ENCODE measurements at regions not wholly inside any gene's neighbourhood (a gene's known extent, or its start where the extent isn't known, plus 50 kb on each side); places are given as distances from the start of the nearest gene placed in this dataset.

GRCh38 chr4:188197566-188197965 lies 58.3 kb downstream of the TRIML1 start:
- DNase-seq, result no peak

- DNase-seq, result no peak
Observed at GRCh38 chr4:188198982-188199792, 59.9 kb downstream of the TRIML1 start.

- DNase-seq, result no peak
Observed at GRCh38 chr4:188201851-188202250, 62.6 kb downstream of the TRIML1 start.

- no peak for DNase-seq
Observed at GRCh38 chr4:188206783-188207182, 67.5 kb downstream of the TRIML1 start.

- no peak for DNase-seq
Observed at GRCh38 chr4:188214861-188215260, 75.6 kb downstream of the TRIML1 start.

GRCh38 chr4:188218392-188218791 lies 79.2 kb downstream of the TRIML1 start:
- DNase-seq, result no peak

GRCh38 chr4:188220006-188220405 lies 80.8 kb downstream of the TRIML1 start:
- no peak for DNase-seq

GRCh38 chr4:188221090-188221489 lies 81.8 kb downstream of the TRIML1 start:
- no peak for DNase-seq

GRCh38 chr4:188228279-188228678 lies 89.0 kb downstream of the TRIML1 start:
- no peak for DNase-seq

GRCh38 chr4:188232428-188232827 lies 93.2 kb downstream of the TRIML1 start:
- DNase-seq, result no peak

- no peak for DNase-seq
Observed at GRCh38 chr4:188242041-188242440, 102.8 kb downstream of the TRIML1 start.

- no peak for DNase-seq
Observed at GRCh38 chr4:188245651-188246050, 106.4 kb downstream of the TRIML1 start.

GRCh38 chr4:188246488-188246887 lies 107.2 kb downstream of the TRIML1 start:
- DNase-seq, result no peak

- no peak for DNase-seq
Observed at GRCh38 chr4:188254211-188254610, 115.0 kb downstream of the TRIML1 start.

- DNase-seq, result no peak
Observed at GRCh38 chr4:188262464-188262863, 123.2 kb downstream of the TRIML1 start.

- no peak for DNase-seq
Observed at GRCh38 chr4:188263321-188263720, 124.1 kb downstream of the TRIML1 start.

GRCh38 chr4:188266386-188266785 lies 127.1 kb downstream of the TRIML1 start:
- DNase-seq, result no peak

GRCh38 chr4:188268131-188268908 lies 129.1 kb downstream of the TRIML1 start:
- no peak for DNase-seq

- no peak for DNase-seq
Observed at GRCh38 chr4:188270273-188271069, 131.2 kb downstream of the TRIML1 start.

- no peak for DNase-seq
Observed at GRCh38 chr4:188275686-188276085, 136.4 kb downstream of the TRIML1 start.

GRCh38 chr4:188279184-188279583 lies 139.9 kb downstream of the TRIML1 start:
- no peak for DNase-seq

- no peak for DNase-seq
Observed at GRCh38 chr4:188282471-188283232, 143.4 kb downstream of the TRIML1 start.
